NB4 (cell line): ENCODE measurements at regions not wholly inside any gene's neighbourhood (a gene's known extent, or its start where the extent isn't known, plus 50 kb on each side); places are given as distances from the start of the nearest gene placed in this dataset.

Experiments
- DNase-seq: peaks from one replicate; pipeline ENCODE4 v3.0.0; 2010; ENCODE audit warnings: low read depth
- H3K4me3 ChIP-seq: one replicate; pipeline ENCODE4 v1.5.1; 2011; ENCODE audit warnings: mild to moderate bottlenecking, low read depth, low read length, moderate library complexity
- CTCF ChIP-seq: IDR thresholded peaks from one replicate; pipeline ENCODE4 v1.5.1; 2012; ENCODE audit warnings: low read depth, low read length
- MAX ChIP-seq: IDR thresholded peaks from 2 replicates; pipeline ENCODE4 v1.6.1; 2011; ENCODE audit warnings: low read depth, low read length
- MYC ChIP-seq: IDR thresholded peaks from 2 replicates; pipeline ENCODE4 v1.6.1; 2011; ENCODE audit warnings: low read depth, low read length
- POLR2A ChIP-seq: IDR thresholded peaks from 2 replicates; pipeline ENCODE4 v1.6.1; 2011; ENCODE audit warnings: mild to moderate bottlenecking; ENCODE audit not compliant: insufficient read length; ENCODE audit errors: extremely low read depth

GRCh38 chr18:26741758-26742157 is 123.7 kb downstream of the AQP4 start:
- no peak overlapping the region for H3K4me3 ChIP-seq
- DNase-seq: no peak
- TF ChIP-seq MAX: no peak
- TF ChIP-seq MYC: no peak
- TF ChIP-seq CTCF: no peak
- TF ChIP-seq POLR2A: no peak

- no peak for DNase-seq
- TF ChIP-seq MYC: no peak
- TF ChIP-seq CTCF: no peak
- TF ChIP-seq POLR2A: no peak
- TF ChIP-seq MAX: no peak
- H3K4me3 ChIP-seq: no peak overlapping the region
These were observed 124.5 kb downstream of the AQP4 start for GRCh38 chr18:26741048-26741447.

GRCh38 chr18:26740396-26740795 is 125.1 kb downstream of the AQP4 start:
- no peak for DNase-seq
- H3K4me3 ChIP-seq: no peak overlapping the region
- TF ChIP-seq POLR2A (no peak), CTCF (no peak), MAX (no peak), MYC (no peak)

GRCh38 chr18:26738706-26739105 is 126.8 kb downstream of the AQP4 start:
- no peak overlapping the region for H3K4me3 ChIP-seq
- no peak for DNase-seq
- TF ChIP-seq POLR2A (no peak), MAX (no peak), CTCF (no peak), MYC (no peak)

- no peak overlapping the region for H3K4me3 ChIP-seq
- DNase-seq: no peak
- TF ChIP-seq POLR2A: no peak
- TF ChIP-seq MYC: no peak
- no peak for TF ChIP-seq MAX
- TF ChIP-seq CTCF: no peak
These were observed 129.2 kb downstream of the AQP4 start for GRCh38 chr18:26736301-26736700.

GRCh38 chr18:26734760-26735159 is 130.7 kb downstream of the AQP4 start:
- no peak for DNase-seq
- TF ChIP-seq MAX: no peak
- no peak for TF ChIP-seq POLR2A
- TF ChIP-seq MYC: no peak
- no peak for TF ChIP-seq CTCF
- no peak overlapping the region for H3K4me3 ChIP-seq
